CD4-positive, alpha-beta T cell treated with Interleukin-1 beta for 1 hour (primary cell): ENCODE measurements at regions not wholly inside any gene's neighbourhood (a gene's known extent, or its start where the extent isn't known, plus 50 kb on each side); places are given as distances from the start of the nearest gene placed in this dataset.
"Not testable (repeated sequence)": the region's sequence is repeated elsewhere in the genome, so short reads cannot be mapped to it uniquely, and the experiment has no call there.

Source experiments
- DNase-seq, 2 donors: peaks; one replicate each; pipeline ENCODE4 v3.0.0-alpha.2; 2020 to 2022

DNA sequence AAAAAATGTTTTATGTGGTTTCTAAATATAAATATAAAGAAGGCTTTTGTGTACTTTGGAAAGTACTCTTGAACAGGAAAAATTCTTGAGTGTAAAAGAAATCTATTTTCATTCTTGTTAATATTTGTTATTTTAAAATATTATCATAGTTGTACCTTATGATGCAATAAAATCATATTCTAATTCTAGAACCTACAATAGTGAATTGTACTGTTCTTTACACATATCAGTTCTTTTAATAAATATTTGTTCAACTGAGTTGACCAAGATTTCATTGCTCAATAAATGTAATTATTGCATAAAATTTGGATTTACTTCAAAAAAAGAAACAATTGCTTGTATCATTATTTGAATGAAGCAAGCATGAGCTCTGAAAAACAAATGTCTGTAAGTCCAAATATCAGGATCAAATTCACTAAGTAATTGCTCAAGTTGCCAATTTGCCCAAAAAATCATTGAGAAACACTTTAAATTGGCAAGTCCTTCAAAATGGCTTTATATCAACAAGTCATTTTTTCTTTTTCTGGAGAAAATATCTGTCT lies 191.6 kb upstream of the SLC16A7 start:
- DNase-seq: no peak

DNA sequence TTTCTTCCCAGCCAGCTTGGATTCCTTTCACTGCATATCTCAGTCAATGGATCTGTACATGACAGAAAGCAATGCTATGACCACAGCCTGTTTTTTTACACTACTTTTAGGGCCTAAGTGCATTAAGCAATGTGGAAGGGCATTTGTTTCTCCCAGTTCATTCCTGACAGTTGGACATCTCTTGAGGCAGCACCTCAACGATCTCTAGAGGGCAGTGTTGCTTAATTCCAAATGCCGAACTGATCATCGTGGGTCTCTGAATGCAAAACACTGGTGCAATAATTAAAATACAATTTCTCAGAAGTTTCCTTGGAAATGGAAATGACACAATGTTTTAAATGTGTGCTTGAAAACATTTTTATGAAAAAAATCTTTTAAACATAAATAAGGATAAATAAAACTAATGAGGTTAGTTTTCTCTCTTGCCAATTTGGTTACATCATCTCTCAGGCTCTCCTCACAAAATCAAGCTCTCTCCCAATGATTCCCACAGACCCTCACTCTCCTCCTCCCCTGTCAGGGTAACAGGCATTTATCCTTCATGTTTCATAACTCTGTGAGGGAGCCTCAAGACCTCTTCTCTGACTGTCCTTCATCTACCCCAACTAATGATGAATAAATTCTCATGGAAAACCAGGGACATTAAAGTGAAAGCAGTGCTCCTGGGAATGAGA lies 192.4 kb upstream of the SLC16A7 start:
- DNase-seq: peak; percentile 15 to 51

DNA sequence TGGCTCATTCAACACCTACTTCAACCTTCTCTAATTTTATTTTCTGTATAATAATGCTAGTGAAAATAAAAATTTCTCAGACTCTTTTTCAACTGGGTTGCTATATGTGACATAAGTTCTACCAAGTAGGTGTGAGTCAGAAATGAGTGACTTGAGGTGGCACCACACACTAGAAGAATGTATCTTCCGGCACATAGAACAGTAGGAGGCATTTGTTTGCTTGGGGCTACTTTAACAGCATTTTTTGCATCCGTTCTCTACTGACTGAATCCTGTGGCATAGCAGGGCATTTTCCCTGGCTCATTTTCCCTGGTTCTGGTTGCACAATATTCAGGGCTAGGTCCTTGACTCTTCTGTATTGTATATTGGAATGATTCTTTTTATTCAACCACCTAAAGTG lies 194.0 kb upstream of the SLC16A7 start:
- DNase-seq: no peak

DNA sequence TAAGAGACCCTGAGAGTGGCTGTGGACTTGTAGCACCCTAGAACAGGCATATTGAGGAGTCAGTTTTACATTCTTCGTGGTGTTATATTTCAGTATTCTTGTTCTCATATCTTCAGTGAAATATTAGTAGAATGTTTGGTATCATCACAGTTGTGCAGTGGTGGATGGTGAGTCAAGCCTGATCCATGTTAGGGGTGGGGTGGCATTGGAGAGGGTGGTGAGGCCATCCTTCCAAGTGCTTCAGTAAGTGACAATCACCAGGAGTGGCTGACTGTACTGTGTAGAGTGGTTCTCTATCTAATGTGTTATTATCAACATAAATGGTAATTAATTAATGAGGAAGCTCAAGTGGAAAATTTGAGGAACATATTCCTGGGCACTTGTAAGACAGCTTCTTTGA lies 197.7 kb upstream of the SLC16A7 start:
- no peak for DNase-seq

DNA sequence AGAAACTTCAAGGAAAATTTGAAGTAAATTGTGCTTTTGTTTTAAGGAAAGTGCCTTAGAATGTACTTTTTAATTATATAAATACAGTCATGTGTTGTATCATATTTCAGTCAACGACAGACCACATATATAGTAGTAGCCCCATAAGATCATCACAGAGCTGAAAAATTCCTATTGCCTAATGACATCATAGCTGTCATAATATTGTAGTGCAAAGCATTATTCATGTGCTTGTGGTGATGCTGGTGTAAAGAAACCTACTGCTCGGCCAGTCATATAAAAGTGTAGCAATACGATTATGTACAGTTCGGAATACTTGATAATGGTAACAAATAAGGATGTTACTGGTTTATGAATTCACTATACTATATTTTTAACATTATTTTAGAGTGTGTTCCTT lies 198.9 kb upstream of the SLC16A7 start:
- DNase-seq: no peak

DNA sequence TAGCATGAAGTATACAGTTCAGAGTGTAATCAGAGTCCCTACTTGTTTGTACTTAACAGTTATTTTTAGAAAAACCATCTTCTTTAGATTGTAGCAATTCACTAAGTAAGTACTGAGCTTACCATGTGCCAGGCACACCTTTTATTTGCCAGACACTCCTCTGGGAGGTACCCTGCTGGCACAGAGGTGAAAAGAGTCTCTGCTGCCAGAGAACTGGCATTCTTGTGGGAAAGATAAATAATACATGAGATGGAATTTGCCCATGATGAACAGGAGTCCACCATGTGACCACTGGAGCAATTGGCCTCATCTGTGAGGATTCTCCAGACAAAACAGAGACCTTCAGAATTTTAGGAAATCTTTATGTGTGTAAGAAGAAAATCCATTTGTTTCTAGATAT lies 199.3 kb upstream of the SLC16A7 start:
- no peak for DNase-seq

DNA sequence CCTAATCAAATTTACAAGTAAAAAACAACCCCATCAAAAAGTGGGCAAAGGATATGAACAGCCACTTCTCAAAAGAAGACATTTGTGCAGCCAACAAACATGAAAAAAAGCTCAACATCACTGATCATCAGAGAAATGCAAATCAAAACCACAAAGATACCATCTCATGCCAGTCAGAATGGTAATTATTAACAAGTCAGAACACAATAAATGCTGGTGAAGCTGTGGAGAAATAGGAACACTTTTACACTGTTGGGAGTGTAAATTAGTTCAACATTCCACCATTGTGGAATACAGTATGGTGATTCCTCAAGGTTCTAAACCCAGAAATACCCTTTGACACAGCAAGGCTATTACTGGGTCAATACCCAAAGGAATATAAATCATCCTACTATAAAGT lies 200.5 kb upstream of the SLC16A7 start:
- not testable (repeated sequence) for DNase-seq

DNA sequence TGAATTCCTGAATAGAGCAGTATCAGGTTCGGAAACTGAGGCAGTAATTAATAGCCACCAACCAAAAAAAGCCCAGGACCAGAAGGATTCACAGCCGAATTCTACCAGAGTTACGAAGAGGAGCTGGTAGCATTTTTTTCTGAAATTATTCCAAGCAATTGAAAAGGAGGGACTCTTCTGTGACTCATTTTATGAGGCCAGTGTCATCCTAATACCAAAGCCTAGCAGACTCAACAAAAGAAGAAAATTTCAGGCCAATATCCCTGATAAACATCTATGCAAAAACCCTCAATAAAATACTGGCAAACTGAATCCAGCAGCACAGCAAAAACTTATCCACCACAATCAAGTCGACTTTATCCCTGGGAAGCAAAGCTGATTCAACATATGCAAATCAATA lies 202.3 kb upstream of the SLC16A7 start:
- no peak for DNase-seq

DNA sequence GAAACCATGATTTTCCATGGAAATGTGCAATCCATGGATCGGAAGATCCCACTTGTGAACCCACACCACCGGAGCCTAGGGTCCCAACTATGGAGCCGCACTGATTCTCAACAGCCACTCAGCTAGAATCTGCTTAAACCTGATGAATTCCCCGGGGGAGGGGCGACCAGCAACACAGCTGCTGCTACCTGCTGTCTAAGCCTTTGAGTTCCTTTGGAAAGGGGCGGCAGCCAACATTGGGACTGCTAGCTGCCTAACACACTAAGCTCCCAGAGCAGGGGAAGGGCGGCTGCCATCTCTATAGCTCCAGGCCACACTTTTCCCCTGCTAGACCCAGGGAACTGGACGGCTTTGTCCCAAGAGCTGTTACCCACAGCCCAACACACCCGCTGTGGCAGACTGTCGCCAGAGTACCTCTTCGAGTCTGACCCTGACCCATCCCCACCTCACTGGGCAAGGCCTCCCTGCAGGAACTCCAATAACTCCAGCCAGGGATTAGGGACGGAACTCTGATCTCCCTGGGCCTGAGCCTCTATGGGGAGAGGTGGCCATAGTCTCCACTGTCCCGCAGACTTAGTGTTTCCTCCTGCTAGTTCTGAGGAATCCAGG lies 205.8 kb upstream of the SLC16A7 start:
- DNase-seq: no peak

DNA sequence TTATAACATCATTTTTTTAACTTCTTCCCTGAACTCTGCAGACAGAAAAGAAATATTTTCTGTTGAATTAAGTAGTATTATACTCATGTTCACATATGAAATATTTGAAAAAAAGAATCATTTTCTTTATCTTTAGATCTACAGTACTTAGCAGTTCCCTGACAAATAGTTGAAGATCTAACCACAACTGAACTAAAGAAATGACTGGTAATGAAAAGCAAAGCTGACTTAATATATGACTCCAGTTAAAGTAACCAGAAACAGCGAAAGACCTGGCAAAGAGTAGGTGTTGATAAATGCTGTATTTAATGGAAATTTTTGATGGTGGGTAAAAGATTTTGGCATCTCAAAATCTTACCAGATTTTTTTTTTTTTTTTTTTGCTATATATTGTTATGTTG lies 207.1 kb upstream of the SLC16A7 start:
- DNase-seq: no peak

DNA sequence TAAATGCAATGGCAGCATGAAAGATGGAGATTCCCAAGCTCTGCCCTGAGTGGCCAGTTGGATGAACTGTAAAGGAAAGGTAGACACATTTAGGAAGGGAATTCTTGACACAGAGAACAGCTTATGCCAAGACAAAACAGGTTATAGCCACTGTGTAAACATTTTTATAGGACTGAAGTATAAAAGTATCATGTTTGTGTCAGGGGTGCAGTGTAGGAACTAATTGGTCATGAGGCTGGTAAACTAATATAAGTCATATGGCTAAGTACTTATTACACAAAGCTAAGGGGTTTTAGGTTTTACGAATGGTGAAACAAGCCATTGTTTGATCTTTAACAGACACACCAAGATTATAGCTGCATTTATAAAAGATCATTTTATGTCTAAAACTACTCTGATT lies 207.7 kb upstream of the SLC16A7 start:
- DNase-seq: no peak

DNA sequence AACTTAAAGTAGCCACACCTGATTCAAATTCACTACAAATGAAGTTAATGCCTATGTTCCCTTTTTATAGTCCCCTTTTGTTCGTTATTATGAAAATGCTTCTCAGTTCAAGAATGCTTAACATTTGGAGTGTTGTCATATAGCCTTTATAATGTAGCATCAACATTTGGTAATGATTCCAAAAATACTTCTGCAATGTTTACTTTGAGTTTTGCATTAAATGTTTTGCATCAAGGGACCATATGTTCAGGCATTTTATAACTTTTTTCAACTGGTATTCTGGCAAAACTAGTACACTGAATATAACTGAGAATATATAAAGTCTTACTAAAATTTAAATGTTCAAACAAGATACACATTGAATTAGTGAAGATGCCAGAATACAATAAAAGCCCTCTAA lies 209.6 kb upstream of the SLC16A7 start:
- DNase-seq: no peak

DNA sequence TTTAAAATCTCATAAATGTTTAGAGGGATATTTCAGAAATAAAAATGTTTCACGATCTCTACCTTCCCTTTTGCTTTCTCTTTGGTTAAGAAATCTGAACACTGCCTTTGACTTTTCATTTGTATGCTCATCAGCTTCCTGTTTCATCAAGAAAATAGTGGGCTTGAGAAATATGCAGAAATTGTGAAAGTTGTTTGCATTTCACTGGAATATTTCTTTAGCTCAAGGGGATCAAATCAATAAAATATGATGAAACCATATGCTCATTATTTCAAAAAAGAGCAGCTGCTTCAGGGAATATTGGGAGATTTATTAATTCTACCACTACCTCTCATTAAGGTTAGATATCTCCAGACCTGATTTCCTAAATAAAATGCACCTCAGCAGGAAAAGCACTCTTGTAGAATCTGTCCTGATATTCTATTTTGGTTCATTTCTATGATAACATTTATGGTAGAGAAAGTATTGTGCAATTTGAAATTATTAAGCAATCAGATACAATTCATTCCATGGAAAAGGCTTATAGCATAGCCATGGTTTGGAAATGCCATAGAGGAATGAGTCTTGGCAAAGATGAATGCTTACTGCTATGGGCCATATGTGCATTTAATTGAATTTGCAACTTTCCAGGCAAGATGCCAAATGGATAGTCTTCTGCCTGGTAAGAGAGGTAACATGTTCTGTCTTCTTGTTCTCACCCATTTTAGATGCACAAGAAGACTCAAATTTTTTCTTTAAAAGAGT lies 212.6 kb upstream of the SLC16A7 start:
- DNase-seq: no peak

DNA sequence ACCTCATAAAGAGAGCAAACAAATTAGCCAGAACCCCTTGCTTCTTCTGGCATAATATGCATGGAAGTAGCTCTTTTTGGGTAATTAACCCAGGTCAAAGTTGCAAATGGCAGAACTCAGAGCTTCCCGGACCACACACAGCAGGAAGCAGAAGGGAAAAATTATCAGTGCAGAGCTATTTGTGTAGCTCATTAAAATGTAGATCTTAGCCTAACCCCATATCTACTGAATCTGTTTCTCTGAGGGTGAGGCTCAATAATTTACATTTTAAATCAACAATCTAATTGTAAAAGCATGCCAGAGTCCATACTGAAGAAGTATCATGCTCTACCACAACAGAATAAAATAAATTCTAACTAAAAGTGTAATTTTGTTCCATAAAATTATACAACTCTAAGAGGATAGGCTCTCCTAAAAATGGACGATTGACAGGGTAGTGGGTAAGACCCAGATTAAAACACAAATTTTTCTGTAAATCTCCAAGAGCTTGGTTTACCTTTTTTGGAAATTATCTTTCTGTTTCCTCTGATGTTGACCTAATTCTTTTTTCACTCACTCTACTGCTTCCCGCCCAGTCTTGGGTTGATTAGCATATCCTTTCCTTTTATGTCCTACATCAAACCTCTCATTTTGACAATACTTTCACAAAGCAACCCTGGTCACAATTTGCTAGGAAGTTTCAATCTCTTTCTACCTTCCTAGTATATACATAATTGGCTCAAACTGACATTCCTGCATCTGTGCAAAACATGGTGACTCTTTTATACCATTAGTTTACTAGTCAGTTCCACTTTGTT lies 213.3 kb upstream of the SLC16A7 start:
- no peak for DNase-seq

DNA sequence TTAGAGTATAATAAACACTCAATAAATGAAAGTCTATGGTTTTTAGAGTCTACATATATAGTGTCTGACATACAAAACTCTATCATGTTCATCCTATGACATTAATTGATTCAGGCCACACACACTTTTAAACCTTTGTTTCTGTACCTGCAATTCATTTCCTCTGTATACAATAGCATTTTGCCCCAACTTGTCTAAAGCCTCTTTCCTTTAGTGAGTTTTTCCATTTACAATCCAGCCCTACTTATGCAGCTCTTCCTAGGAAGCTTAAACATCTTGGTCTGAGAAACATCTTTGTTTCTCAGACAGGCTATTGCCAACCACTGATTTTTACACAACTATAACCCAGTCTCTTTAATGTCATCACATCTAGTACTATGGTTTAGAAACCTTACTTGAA lies 214.7 kb upstream of the SLC16A7 start:
- no peak for DNase-seq

DNA sequence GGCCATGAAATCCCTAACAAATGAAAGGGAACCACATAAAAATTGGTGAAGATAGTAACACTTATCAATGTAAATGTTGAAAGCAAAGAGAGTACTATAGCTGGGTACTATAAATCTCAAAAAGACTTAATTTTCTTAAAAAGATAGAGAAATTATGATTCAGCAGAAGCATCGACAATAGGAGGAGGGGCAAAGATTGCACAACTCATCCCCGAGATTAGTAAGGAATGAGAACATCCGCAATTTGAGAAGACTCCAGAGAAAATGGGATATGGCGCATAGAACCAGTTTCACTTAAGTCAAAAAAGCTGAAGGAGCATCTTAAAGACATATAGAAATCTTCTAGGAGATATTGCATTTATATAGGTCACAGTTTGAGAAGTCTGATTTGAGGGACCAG lies 220.2 kb upstream of the SLC16A7 start:
- DNase-seq: no peak

DNA sequence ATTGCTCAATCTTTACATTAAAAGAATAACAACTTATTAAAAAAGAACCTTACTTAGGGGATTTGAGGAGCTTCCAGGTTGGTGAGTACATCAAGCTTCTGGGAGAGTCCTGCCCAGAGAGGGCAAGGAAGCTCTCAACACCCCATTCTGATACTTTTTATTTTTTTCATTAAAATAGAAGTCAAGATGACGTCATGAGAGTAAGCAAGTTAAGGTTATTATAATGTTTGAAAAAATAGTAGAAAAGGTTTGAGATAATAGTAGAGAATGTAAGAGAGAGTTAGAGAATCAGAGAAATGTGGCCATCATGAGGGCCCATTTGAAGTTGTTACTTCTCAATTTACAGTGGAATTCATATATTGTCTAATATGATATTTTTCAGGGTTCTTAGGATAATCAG lies 221.0 kb upstream of the SLC16A7 start:
- DNase-seq: no peak

DNA sequence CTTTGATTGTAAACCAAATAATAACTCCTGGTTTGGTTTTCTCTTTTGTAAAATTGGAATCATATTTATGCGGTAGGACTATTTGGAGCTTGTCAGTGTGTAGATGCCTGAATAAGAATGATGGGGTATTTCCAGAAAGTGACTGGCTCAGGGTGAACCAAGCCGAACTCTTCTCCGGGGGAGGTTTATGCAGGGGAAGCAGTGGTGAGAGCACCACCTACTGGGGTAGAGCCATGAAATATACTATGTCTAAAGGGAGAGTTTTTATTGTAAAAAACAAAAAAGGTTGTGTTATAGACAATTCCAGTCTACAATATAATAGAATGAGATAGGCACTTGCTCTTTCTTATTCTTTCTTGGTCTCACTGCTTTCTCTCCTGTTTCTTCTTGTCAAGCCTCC lies 222.9 kb upstream of the SLC16A7 start:
- no peak for DNase-seq

DNA sequence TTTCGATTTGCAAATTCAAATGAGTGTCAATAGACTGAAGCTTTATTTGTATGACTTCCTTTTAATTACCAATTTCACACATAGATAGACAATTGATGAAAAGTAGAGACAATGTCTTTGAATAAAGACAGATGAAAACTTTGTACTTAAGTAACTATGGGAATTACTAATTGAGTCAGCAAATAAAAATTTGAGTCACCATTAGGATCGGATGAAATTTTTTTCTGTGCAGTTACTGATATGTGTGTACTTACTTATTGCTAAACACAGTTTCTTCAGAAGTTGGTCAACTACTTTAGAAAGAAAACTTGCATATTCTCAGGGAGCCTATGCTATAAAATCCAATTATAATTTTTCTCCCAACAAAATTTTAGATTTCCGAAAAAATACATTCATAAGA lies 224.9 kb upstream of the SLC16A7 start:
- no peak for DNase-seq

DNA sequence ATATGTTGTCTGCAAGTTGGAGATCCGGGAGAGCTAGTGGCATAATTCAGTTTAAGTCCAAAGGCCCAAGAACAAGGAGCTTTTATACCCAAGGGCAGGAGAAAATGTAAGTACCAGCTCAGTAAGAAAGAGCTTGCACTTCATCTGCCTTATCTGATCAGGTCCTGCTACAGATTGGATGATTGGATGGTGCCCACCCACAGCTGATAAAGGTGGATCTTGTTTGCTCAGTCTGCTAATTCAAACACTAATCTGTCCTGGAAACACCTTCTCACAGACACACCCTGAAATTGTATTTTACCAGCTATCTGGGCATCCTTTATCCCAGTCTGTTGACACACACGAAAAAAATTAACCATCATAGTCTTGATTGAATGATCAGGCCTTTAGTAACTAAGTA lies 230.7 kb upstream of the SLC16A7 start:
- no peak for DNase-seq

DNA sequence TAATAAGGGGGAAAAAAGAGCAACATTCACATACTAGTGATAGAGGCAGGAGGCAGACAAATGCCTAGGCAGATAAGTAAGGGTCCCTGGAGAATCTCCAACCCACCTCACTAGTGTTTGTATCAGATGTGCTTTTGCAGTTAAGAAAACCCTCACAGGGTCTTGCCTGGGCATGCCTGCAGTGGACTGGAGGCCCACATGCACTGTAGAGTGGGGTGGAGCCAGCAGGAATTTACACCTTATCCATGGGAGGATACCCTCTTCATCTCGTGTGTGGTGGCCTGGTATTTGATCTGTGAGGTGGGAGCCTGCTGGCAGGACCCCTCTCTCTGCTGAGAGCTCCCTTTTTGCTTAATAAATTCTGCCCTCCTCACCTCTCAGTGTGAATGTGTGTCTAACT lies 238.0 kb upstream of the SLC16A7 start:
- DNase-seq: no peak

DNA sequence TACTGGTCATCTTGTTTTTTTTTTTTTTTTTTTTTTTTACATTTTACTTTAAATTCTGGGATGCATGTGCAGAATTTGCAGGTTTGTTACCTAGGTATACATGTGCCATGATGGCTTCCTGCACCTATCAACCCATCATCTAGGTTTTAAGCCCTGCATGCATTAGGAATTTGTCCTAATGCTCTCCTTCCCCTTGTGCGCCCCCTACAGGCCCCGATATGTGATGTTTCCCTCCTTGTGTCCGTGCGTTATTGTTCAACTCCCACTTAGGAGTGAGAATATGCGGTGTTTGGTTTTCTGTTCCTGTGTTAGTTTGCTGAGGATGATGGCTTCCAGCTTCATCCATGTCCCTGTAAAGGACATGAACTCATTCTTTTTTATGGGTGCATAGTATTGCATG lies 249.6 kb upstream of the SLC16A7 start:
- DNase-seq: not testable (repeated sequence)

DNA sequence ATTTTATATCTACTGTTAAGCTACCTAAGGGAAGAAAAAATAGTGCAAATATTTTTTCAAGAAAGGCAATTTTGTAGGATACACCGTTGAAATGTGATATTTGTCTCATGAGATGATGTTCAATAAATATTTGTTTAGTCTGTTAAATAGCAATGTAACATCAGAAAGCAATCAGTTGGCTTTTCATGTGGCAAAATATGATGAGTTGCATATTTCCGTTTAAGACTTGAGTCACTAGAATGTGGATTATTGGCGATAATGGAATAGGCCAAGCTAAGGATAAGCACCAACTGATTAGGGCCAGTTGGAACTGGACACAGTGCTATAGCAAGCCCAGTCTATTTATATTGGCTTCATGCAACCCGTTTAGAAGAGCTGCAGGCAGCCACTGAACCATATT lies 250.4 kb upstream of the SLC16A7 start:
- DNase-seq: no peak
